Gastroesophageal sphincter (tissue), 3 donors: ENCODE measurements at regions not wholly inside any gene's neighbourhood (a gene's known extent, or its start where the extent isn't known, plus 50 kb on each side); places are given as distances from the start of the nearest gene placed in this dataset.

Experiments used
- EP300 ChIP-seq: sonication (generic); formaldehyde crosslinking; IDR thresholded peaks from one replicate; pipeline ENCODE4 v1.6.1; 2017; ENCODE audit warnings: antibody characterized with exemption, mild to moderate bottlenecking
- POLR2A ChIP-seq, 2 donors: fragments of 450-650 bp; IDR thresholded peaks; one replicate each; pipeline ENCODE4 v1.6.1; 2017; ENCODE audit warnings: antibody characterized with exemption in 2 of 2, mild to moderate bottlenecking in 2 of 2, moderate library complexity in 1 of 2
- POLR2AphosphoS5 ChIP-seq: sonication (generic); formaldehyde crosslinking; IDR thresholded peaks from one replicate; pipeline ENCODE4 v1.6.1; 2017; ENCODE audit warnings: antibody characterized with exemption
- TF ChIP-seq, protein P1 (sequence below), 4 experiments: fragments of 200-600 bp in 2 of 4; fragments of 450-650 bp in 2 of 4; sonication (generic) in 1 of 4; IDR thresholded peaks; one replicate each; pipeline ENCODE4 v1.5.1; 2017 to 2019; ENCODE audit warnings: antibody characterized with exemption in 4 of 4, mild to moderate bottlenecking in 2 of 4, moderate library complexity in 2 of 4

DNA sequence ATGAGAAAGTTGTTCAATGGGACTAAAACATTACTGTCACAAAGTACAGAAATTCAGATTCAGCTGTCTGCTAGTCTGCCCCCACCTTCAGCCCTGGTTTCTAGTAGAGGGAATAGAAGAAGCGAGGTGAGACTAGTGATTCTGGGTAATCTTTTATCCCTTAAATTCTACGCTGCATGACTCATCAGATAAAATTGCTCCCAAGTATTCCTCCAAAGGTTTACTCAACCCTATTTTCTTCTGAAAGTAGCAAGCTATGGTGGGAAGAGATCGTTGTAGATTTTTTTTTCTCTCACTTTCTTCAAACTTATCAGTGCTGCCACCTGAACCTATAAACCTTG lies 318.9 kb upstream of the RIOK2 start:
- TF ChIP-seq, protein P1, sequence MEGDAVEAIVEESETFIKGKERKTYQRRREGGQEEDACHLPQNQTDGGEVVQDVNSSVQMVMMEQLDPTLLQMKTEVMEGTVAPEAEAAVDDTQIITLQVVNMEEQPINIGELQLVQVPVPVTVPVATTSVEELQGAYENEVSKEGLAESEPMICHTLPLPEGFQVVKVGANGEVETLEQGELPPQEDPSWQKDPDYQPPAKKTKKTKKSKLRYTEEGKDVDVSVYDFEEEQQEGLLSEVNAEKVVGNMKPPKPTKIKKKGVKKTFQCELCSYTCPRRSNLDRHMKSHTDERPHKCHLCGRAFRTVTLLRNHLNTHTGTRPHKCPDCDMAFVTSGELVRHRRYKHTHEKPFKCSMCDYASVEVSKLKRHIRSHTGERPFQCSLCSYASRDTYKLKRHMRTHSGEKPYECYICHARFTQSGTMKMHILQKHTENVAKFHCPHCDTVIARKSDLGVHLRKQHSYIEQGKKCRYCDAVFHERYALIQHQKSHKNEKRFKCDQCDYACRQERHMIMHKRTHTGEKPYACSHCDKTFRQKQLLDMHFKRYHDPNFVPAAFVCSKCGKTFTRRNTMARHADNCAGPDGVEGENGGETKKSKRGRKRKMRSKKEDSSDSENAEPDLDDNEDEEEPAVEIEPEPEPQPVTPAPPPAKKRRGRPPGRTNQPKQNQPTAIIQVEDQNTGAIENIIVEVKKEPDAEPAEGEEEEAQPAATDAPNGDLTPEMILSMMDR (IDR thresholded peaks at IDR 0.05): no peak
- no peak for TF ChIP-seq POLR2A (IDR thresholded peaks at IDR 0.05)
- no peak for TF ChIP-seq EP300
- no peak for TF ChIP-seq POLR2AphosphoS5
